ENCODE measurements at regions not wholly inside any gene's neighbourhood (a gene's known extent, or its start where the extent isn't known, plus 50 kb on each side); places are given as distances from the start of the nearest gene placed in this dataset.
"Not testable (repeated sequence)": the region's sequence is repeated elsewhere in the genome, so short reads cannot be mapped to it uniquely, and the experiment has no call there.

DNA sequence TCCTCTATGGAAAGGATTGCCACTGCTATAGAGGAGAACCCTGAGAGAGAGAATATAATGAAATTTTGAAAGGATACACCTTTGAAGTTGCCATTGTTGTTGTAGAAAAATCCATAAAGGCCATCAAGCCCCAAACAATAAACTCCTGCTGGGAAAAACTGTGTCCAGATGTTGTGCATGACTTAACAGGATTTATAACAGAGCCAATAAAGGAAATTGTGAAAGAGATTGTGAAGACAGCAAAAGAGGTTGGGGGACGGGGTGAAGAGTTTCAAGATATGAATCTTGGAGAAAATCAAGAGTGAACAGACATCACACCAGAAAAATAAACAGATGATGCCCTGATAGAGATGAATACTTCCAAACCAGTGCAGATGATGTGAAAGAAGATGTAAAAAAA is 396.4 kb downstream of the BCKDHB start:
- TF ChIP-seq, protein P1, sequence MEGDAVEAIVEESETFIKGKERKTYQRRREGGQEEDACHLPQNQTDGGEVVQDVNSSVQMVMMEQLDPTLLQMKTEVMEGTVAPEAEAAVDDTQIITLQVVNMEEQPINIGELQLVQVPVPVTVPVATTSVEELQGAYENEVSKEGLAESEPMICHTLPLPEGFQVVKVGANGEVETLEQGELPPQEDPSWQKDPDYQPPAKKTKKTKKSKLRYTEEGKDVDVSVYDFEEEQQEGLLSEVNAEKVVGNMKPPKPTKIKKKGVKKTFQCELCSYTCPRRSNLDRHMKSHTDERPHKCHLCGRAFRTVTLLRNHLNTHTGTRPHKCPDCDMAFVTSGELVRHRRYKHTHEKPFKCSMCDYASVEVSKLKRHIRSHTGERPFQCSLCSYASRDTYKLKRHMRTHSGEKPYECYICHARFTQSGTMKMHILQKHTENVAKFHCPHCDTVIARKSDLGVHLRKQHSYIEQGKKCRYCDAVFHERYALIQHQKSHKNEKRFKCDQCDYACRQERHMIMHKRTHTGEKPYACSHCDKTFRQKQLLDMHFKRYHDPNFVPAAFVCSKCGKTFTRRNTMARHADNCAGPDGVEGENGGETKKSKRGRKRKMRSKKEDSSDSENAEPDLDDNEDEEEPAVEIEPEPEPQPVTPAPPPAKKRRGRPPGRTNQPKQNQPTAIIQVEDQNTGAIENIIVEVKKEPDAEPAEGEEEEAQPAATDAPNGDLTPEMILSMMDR (conservative IDR thresholded peaks at IDR 0.05): no peak
- Mint-ChIP-seq H3K4me3 (no peak overlapping the region), H3K27me3 (no peaks in the 10 kb centered on the region), H3K4me1 (ENCODE audit: unreplicated experiment) (peaks cover 7% of the 10 kb centered on the region), H3K36me3 (no peaks in the 10 kb centered on the region), H3K27ac (no peak overlapping the region), H3K9me3 (peaks cover 6% of the 10 kb centered on the region)
- no peak for DNase-seq (ENCODE audit: extremely low spot score, unreplicated experiment)

DNA sequence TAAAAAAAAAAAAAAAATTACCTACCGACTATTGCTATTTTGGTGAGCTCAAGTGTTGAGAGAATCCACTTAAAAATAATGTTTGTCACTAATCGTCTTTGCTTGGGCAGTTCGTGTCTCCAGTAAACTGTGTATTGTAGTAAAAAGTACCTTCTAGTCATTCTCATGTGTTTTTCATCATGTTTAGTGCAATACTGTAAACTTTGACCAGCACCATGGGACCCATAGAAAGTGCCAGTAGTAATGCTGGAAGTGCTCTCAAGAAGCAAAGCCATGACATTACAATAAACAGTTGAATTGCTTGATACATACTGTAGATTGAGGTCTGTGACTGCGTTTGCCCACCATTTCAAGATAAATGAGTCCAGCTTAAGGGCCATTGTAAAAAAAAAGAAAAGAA is 395.2 kb downstream of the BCKDHB start:
- TF ChIP-seq, protein P1 (conservative IDR thresholded peaks at IDR 0.05): no peak
- H3K4me3 Mint-ChIP-seq: no peak overlapping the region
- H3K27me3 Mint-ChIP-seq: no peaks in the 10 kb centered on the region
- DNase-seq (ENCODE audit: extremely low spot score, unreplicated experiment): no peak
- no peaks in the 10 kb centered on the region for H3K36me3 Mint-ChIP-seq
- peaks cover 7% of the 10 kb centered on the region for H3K4me1 Mint-ChIP-seq (ENCODE audit: unreplicated experiment)
- H3K27ac Mint-ChIP-seq: no peak overlapping the region
- peaks cover 6% of the 10 kb centered on the region for H3K9me3 Mint-ChIP-seq

DNA sequence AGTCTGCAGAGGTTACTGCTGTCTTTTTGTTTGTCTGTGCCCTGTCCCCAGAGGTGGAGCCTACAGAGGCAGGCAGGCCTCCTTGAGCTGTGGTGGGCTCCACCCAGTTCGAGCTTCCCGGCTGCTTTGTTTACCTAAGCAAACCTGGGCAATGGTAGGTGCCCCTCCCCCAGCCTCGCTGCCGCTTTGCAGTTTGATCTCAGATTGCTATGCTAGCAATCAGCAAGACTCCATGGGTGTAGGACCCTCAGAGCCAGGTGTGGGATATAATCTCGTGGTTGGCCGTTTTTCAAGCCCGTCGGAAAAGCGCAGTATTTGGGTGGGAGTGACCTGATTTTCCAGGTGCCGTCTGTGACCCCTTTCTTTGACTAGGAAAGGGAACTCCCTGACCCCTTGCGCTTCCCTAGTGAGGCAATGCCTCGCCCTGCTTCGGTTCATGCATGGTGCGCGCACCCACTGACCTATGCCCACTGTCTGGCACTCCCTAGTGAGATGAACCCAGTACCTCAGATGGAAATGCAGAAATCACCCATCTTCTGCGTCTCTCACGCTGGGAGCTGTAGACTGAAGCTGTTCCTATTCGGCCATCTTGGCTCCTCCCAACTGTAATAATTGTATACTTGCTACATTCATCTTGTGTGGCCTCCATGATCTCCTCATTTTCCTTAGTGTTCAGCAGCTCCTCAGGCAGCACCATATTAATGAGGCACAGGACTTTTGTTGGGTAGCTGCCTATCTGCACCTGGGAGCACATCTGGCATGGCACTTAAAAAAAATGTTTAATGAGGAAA is 391.4 kb downstream of the BCKDHB start:
- H3K27ac Mint-ChIP-seq; H3K27me3 Mint-ChIP-seq; H3K4me1 Mint-ChIP-seq (ENCODE audit: unreplicated experiment); H3K9me3 Mint-ChIP-seq; H3K4me3 Mint-ChIP-seq; H3K36me3 Mint-ChIP-seq; DNase-seq (ENCODE audit: extremely low spot score, unreplicated experiment): not testable (repeated sequence)

DNA sequence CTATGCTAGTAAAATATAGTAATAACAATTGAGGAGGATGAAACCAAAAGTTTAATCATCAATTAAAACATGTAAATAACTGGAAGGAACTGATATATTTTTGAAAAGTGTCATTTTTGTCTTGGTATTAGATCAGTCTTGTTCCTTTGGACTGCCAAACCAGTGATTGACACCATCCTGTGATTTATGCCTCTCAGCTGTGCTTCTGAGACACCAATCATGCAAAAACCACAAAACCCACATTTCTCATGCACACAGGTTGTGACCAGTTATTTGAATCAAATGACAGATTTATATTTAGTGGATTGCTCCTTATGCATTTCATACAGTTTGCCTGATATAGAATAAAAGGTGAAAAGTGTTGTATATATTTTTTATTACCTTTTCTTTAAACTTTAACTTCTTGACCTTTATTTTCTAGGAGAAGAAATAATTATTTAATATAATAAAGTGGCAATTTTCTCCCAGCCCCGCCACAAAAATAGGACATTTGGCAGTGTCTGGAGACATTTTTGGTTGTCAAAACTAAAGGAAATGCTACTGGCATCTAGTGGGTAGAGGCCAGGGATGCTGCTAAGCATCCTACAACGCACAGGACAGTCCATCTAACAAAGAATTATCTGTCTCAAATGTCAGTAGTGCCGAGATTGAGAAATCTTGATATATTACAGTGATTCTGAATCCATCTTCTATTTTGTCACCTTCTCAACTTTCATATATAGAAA is 383.6 kb downstream of the BCKDHB start:
- Mint-ChIP-seq H3K27ac (no peak overlapping the region), H3K4me1 (ENCODE audit: unreplicated experiment) (no peaks in the 10 kb centered on the region), H3K27me3 (peaks cover 3% of the 10 kb centered on the region), H3K9me3 (peaks cover 4% of the 10 kb centered on the region), H3K4me3 (no peak overlapping the region), H3K36me3 (no peaks in the 10 kb centered on the region)
- DNase-seq (ENCODE audit: extremely low spot score, unreplicated experiment): no peak
- TF ChIP-seq, protein P1 (conservative IDR thresholded peaks at IDR 0.05): no peak

DNA sequence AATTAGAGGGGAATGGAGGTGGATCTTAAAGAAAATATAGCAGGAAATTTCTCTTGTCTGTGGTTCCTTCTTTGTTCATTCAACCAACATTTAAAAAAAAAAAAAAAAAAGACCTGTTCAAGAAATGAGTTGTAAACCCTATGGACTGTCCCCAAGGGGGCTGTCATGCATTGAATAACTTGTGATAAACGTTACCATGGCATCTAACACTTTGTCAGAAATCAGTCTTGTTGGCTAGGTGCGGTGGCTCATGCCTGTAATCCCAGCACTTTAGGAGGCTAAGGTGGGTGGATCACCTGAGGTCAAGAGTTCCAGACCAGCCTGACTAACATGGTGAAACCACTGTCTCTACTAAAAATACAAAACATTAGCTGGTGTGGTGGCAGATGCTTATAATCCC is 381.7 kb downstream of the BCKDHB start:
- H3K27me3 Mint-ChIP-seq: peaks cover 3% of the 10 kb centered on the region
- H3K27ac Mint-ChIP-seq: no peak overlapping the region
- no peak overlapping the region for H3K4me3 Mint-ChIP-seq
- no peak for DNase-seq (ENCODE audit: extremely low spot score, unreplicated experiment)
- TF ChIP-seq, protein P1 (conservative IDR thresholded peaks at IDR 0.05): no peak
- H3K9me3 Mint-ChIP-seq: peaks cover 10% of the 10 kb centered on the region
- no peaks in the 10 kb centered on the region for H3K36me3 Mint-ChIP-seq
- H3K4me1 Mint-ChIP-seq (ENCODE audit: unreplicated experiment): no peaks in the 10 kb centered on the region

GRCh38 chr6:80485494-80485893 is 379.0 kb downstream of the BCKDHB start:
- not testable (repeated sequence) for H3K36me3 Mint-ChIP-seq; H3K27ac Mint-ChIP-seq; DNase-seq (ENCODE audit: extremely low spot score, unreplicated experiment); H3K27me3 Mint-ChIP-seq; H3K4me3 Mint-ChIP-seq; H3K4me1 Mint-ChIP-seq (ENCODE audit: unreplicated experiment)
- peaks cover 10% of the 10 kb centered on the region for H3K9me3 Mint-ChIP-seq
